Inflammatory macrophage treated with lipopolysaccharide for 1 hour (primary cell): ENCODE measurements at regions not wholly inside any gene's neighbourhood (a gene's known extent, or its start where the extent isn't known, plus 50 kb on each side); places are given as distances from the start of the nearest gene placed in this dataset.
A peak's percentile ranks its signal among the peaks of the same experiment; 100 is the strongest.
"Not testable (repeated sequence)": the region's sequence is repeated elsewhere in the genome, so short reads cannot be mapped to it uniquely, and the experiment has no call there.

Source experiments
- DNase-seq, 2 donors: peaks; one replicate each; pipeline ENCODE4 v3.0.0-alpha.2; 2020 to 2022

- DNase-seq, result no peak
These were observed 314.6 kb upstream of the KYNU start for GRCh38 chr2:142562900-142563299.

- DNase-seq, result no peak
These were observed 315.8 kb upstream of the KYNU start for GRCh38 chr2:142561656-142562055.

DNA sequence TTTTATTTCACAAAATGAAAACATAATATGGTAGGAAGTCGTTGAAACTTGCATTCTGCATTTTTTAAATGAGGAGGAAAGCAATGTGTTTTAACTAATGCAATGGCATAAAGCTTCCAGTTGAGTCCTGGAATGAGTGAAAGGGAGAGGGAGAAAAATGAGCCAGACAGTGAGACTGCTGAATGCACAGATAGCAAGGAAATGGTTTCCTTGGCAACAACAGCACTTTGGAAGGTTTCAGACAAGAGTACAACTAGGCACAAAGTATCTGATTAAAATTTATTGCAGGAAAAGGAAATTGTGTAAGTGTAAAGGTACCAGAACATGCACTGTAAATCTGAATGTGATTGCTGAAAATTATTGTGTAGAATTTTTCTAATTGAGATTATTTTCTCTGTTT lies 320.1 kb upstream of the KYNU start:
- DNase-seq, result no peak

DNA sequence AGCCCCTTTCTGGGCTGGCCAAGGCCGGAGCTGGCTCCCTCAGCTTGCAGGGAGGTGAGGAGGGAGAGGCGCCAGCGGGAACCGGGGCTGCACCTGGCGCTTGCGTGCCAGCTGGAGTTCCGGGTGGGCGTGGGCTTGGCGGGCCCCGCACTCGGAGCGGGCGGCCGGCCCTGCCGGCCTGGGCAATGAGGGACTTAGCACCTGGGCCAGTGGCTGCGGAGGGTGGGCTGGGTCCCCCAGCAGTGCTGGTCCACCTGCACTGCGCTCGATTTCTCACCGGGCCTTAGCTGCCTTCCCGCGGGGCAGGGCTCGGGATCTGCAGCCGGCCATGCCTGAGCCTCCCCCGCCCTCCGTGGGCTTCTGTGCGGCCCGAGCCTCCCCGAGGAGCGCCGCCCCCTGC lies 331.5 kb upstream of the KYNU start:
- DNase-seq, result not testable (repeated sequence)

DNA sequence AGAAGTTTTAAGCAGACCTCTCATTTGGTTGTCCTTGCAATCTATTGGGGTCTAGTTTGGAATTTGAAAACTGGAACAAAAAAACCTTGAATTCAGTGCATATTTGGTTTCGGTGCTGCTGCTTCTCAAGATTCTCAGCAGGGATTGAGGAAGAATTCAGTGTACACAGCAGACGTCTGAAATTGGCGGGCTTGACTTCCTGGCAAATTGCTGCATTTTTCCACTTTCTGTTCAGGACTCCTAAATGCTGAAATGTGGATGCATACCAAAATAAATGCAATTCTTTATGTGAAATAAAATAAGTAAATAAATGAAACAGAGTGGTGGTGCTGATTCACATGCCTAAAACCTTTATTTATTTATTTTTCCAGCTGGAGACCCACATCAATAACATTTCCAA lies 332.4 kb upstream of the KYNU start:
- no peak for DNase-seq

DNA sequence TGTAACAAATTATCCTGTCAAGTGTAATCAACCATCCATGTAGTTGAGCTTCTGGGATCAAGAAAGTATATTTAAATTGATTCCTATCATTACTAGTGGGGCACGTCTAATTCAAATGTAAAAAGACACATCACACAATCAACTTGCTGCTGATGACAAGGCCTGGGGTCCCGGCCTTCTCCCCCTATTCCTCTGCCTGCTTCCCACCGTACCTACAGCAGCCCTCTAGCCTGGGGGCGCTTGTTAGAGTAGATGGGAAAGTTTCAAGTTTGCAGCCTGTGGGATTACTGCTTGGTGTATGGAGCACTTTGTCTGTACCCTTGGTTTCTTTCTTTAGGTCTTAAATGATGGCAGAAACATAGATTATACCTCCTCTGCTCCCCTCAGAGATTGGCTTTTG lies 333.3 kb upstream of the KYNU start:
- DNase-seq, result no peak

DNA sequence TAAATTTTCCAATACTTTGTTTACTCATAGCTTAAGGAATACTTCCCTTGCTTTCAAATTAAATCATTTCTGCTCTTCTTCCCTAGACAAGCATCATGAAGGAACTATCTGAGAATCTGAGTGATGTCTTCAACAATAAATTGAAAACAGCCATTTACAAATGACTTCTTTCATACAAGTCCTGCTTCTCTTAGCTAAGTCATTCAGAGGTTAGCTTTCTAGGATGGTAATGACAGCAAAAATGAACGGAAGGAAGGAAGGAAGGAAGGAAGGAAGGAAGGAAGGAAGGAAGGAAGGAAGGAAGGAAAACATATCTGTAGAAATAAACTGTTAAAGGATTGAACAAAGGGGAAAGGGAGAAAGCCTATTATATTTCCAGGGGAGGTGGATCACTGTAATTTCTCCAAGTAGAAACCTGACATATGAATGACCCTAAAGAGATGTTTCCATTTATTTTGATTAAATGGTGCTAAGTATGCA lies 335.0 kb upstream of the KYNU start:
- no peak for DNase-seq

DNA sequence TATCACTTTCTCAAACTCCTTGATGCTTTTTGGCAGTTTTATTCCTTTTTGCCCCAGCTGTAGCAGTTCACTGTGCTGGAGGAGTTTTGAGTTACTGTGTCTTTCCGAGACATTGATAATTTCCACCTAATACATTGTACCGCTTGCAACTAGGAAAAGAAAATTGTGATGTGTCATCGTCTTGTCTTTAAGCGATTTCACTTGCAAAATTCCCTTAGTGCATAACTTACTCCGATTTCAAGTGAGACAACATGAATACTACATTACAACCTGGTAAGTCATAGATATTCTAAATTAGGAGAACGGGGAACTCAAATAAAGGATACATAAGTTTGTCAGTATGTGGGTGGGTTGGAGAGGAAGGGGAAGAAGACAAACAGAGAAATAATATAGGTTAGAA lies 340.5 kb upstream of the KYNU start:
- DNase-seq, result no peak

DNA sequence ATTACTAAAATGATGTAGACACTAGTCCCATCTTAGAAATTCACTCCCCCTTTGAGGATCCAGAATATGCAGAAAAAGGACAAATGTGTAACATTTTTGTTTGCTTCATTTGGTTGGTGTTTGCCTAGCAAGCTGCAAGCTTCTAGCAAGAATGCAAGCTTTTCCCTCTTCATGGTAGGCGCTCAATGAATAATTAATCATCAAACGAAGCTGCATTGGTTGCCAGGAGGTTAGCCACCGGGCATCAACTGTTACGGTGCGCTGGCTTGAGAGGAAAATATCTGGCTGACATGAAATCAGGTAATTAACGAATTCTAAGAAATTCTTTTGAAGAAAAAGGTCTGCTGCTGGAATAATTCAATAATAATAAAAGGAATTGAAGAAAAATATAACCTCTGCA lies 341.0 kb upstream of the KYNU start:
- no peak for DNase-seq

GRCh38 chr2:142535311-142535710 lies 342.2 kb upstream of the KYNU start:
- DNase-seq, result no peak

GRCh38 chr2:142533177-142533576 lies 344.3 kb upstream of the KYNU start:
- DNase-seq, result peak in 1 of 2 donors; percentile 2

GRCh38 chr2:142531377-142531776 lies 346.1 kb upstream of the KYNU start:
- DNase-seq, result no peak

- no peak for DNase-seq
These were observed 351.7 kb upstream of the KYNU start for GRCh38 chr2:142525720-142526119.

- no peak for DNase-seq
These were observed 356.0 kb upstream of the KYNU start for GRCh38 chr2:142521492-142521891.

- no peak for DNase-seq
These were observed 362.0 kb upstream of the KYNU start for GRCh38 chr2:142515493-142515892.

- DNase-seq, result no peak
These were observed 368.1 kb upstream of the KYNU start for GRCh38 chr2:142509401-142509800.

DNA sequence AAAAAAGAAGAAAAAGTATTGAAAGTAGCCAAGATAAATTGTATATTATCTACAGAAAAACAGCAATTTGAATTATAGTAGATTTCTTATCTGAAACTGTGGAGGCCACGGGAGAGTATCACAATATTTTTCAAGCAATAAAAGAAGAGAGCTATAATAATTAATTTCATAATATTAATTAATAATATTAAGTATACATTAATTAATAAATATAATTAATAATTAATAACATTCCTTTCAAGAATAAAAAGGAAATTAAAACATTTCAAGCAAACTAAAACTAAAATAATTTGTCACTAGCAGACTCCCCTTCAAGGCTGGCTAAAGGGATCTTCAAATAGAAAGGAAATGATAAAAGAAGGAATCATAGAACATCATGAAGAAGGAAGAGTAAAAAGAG lies 372.7 kb upstream of the KYNU start:
- DNase-seq, result no peak

- DNase-seq, result no peak
These were observed 371.6 kb upstream of the LRP1B start for GRCh38 chr2:142502402-142502801.

GRCh38 chr2:142495141-142495540 lies 364.3 kb upstream of the LRP1B start:
- DNase-seq, result no peak

GRCh38 chr2:142489631-142490030 lies 358.8 kb upstream of the LRP1B start:
- DNase-seq, result not testable (repeated sequence)

GRCh38 chr2:142484111-142484510 lies 353.3 kb upstream of the LRP1B start:
- DNase-seq, result no peak

- DNase-seq, result no peak
These were observed 352.8 kb upstream of the LRP1B start for GRCh38 chr2:142483653-142484052.

- DNase-seq, result no peak
These were observed 347.4 kb upstream of the LRP1B start for GRCh38 chr2:142478206-142478605.

GRCh38 chr2:142472382-142472781 lies 341.6 kb upstream of the LRP1B start:
- no peak for DNase-seq

- no peak for DNase-seq
These were observed 336.5 kb upstream of the LRP1B start for GRCh38 chr2:142467321-142467720.

- no peak for DNase-seq
These were observed 332.2 kb upstream of the LRP1B start for GRCh38 chr2:142463047-142463446.
